ENCODE measurements at regions not wholly inside any gene's neighbourhood (a gene's known extent, or its start where the extent isn't known, plus 50 kb on each side); places are given as distances from the start of the nearest gene placed in this dataset.

- TF ChIP-seq TAF1 (IDR thresholded peaks at IDR 0.05; ENCODE audit: low read depth, low read length) (no peak), POLR2A (IDR thresholded peaks at IDR 0.05; ENCODE audit: low read depth, low read length) (no peak), POLR2AphosphoS5 (IDR thresholded peaks at IDR 0.05; ENCODE audit: low read depth, low read length) (no peak), PAX5 (IDR thresholded peaks at IDR 0.05; ENCODE audit: insufficient read depth, low read length, severe bottlenecking) (no peak), POU2F2 (IDR thresholded peaks at IDR 0.05; ENCODE audit: low read depth, low read length) (no peak), SPI1 (IDR thresholded peaks at IDR 0.05; ENCODE audit: low read depth, low read length) (no peak)
Measured at GRCh38 chr11:42840860-42841259, 470.9 kb upstream of the API5 start.

Data from GM12891 (cell line).